HEK293T (cell line): ENCODE measurements at regions not wholly inside any gene's neighbourhood (a gene's known extent, or its start where the extent isn't known, plus 50 kb on each side); places are given as distances from the start of the nearest gene placed in this dataset.
"Not testable (repeated sequence)": the region's sequence is repeated elsewhere in the genome, so short reads cannot be mapped to it uniquely, and the experiment has no call there.

Experiments used
- FOXA1 ChIP-seq: fragments of 450-650 bp; IDR thresholded peaks from 2 replicates; pipeline ENCODE4 v1.6.1; 2016; ENCODE audit warnings: mild to moderate bottlenecking
- FOXM1 ChIP-seq: fragments of 450-650 bp; IDR thresholded peaks from 2 replicates; pipeline ENCODE4 v1.6.1; 2017; ENCODE audit warnings: mild to moderate bottlenecking, borderline replicate concordance
- HDGF ChIP-seq: fragments of 450-650 bp; IDR thresholded peaks from 2 replicates; pipeline ENCODE4 v1.6.1; 2017; ENCODE audit warnings: antibody characterized with exemption, borderline replicate concordance
- L3MBTL2 ChIP-seq: fragments of 450-650 bp; conservative IDR thresholded peaks from 2 replicates; pipeline ENCODE4 v1.6.1; 2016; ENCODE audit warnings: mild to moderate bottlenecking
- NFRKB ChIP-seq: fragments of 450-650 bp; IDR thresholded peaks from 2 replicates; pipeline ENCODE4 v1.6.1; 2016; ENCODE audit warnings: mild to moderate bottlenecking, moderate library complexity
- SP1 ChIP-seq: fragments of 450-650 bp; IDR thresholded peaks from 2 replicates; pipeline ENCODE4 v1.6.1; 2017
- SUZ12 ChIP-seq: fragments of 450-650 bp; IDR thresholded peaks from 2 replicates; pipeline ENCODE4 v1.6.1; 2016; ENCODE audit warnings: mild to moderate bottlenecking
- TARDBP ChIP-seq: fragments of 450-650 bp; IDR thresholded peaks from 2 replicates; pipeline ENCODE4 v1.6.1; 2016
- TF ChIP-seq, protein P1 (sequence below): fragments of 450-650 bp; IDR thresholded peaks from 2 replicates; pipeline ENCODE4 v1.6.1; 2016

- TF ChIP-seq SP1, SUZ12, NFRKB, FOXA1, L3MBTL2, TARDBP, FOXM1, HDGF: not testable (repeated sequence)
- TF ChIP-seq, protein P1, sequence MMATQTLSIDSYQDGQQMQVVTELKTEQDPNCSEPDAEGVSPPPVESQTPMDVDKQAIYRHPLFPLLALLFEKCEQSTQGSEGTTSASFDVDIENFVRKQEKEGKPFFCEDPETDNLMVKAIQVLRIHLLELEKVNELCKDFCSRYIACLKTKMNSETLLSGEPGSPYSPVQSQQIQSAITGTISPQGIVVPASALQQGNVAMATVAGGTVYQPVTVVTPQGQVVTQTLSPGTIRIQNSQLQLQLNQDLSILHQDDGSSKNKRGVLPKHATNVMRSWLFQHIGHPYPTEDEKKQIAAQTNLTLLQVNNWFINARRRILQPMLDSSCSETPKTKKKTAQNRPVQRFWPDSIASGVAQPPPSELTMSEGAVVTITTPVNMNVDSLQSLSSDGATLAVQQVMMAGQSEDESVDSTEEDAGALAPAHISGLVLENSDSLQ = not testable (repeated sequence)
These were observed 822.7 kb upstream of the SLC39A10 start for GRCh38 chr2:194834371-194834770.
